A673 (cell line): ENCODE measurements at regions not wholly inside any gene's neighbourhood (a gene's known extent, or its start where the extent isn't known, plus 50 kb on each side); places are given as distances from the start of the nearest gene placed in this dataset.

Experiments used
- CTCF ChIP-seq: fragments of 300-800, 200-600 bp; sonication (generic); conservative IDR thresholded peaks from 2 replicates; pipeline ENCODE4 v1.5.1; 2017; ENCODE audit warnings: low read depth, mild to moderate bottlenecking, antibody characterized with exemption, low read length, moderate library complexity, mixed read lengths
- EZH2 ChIP-seq: fragments of 200-600 bp; sonication (generic); IDR thresholded peaks from 2 replicates; pipeline ENCODE4 v1.6.1; 2017; ENCODE audit warnings: borderline replicate concordance, low read depth, mild to moderate bottlenecking, mixed read lengths, antibody characterized with exemption, low read length; ENCODE audit not compliant: poor library complexity, severe bottlenecking

DNA sequence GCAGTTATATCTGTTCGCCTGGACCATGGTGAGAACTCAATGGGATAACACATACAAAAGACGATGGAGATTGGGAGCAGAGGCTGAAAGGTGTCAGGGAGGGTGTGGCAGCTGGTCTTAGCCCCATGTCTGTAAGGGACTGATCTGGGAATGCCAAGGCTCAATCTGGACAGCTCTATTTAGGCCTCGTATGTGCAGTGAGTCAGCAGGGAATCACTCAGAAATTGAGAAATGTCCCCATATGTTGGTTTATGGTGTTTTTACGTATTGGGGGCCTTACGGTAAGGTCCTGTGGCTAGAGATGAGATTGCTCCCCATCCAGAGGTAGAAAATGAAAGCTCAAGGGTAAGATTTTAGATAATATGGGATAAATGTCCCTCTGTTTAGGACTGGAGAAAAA, 71.4 kb upstream of the TTC29 start:
- TF ChIP-seq EZH2 (no peak), CTCF (no peak)
